ENCODE measurements at regions not wholly inside any gene's neighbourhood (a gene's known extent, or its start where the extent isn't known, plus 50 kb on each side); places are given as distances from the start of the nearest gene placed in this dataset.

GRCh38 chr4:89653012-89653411 lies 183.9 kb downstream of the SNCA start:
- Histone ChIP-seq H2BK12ac (ENCODE audit: insufficient read length, low read depth, low read length) (no peak overlapping the region), H3K27me3 (ENCODE audit: insufficient read depth, low read length) (no peaks in the 10 kb centered on the region), H3K56ac (ENCODE audit: insufficient read length, low read depth, low read length) (no peak overlapping the region), H3K27ac (ENCODE audit: insufficient read length, low read depth, low read length) (no peak overlapping the region), H3K4me1 (ENCODE audit: insufficient read depth, low read length) (no peaks in the 10 kb centered on the region), H3K4ac (ENCODE audit: low read depth, low read length) (no peak overlapping the region), H3T11ph (ENCODE audit: low read length) (no peak overlapping the region), H4K5ac (ENCODE audit: insufficient read length, low read depth, low read length) (no peak overlapping the region), H3K23ac (ENCODE audit: insufficient read length, low read depth, low read length) (no peak overlapping the region), H3K18ac (ENCODE audit: insufficient read length, low read depth, low read length) (no peak overlapping the region), H2BK20ac (ENCODE audit: low read depth, low read length, poor library complexity, severe bottlenecking) (no peak overlapping the region), H3K4me2 (ENCODE audit: insufficient read depth, insufficient read length, low read length) (no peak overlapping the region), H3K79me2 (ENCODE audit: insufficient read depth, low read length) (no peaks in the 10 kb centered on the region), H2BK15ac (ENCODE audit: low read depth, low read length) (no peak overlapping the region), H3K79me1 (ENCODE audit: insufficient read depth, low read depth, low read length, poor library complexity, severe bottlenecking) (no peaks in the 10 kb centered on the region), H2AFZ (ENCODE audit: low read length) (no peak overlapping the region), H4K20me1 (ENCODE audit: control insufficient read depth, insufficient read depth, insufficient read length) (no peaks in the 10 kb centered on the region), H3K9me3 (ENCODE audit: control insufficient read depth, low read depth, low read length) (no peaks in the 10 kb centered on the region), H4K8ac (replicated peaks; ENCODE audit: insufficient read length, low read depth, low read length) (no peak overlapping the region), H2AK5ac (ENCODE audit: insufficient read length, low read length) (no peak overlapping the region), H2BK120ac (ENCODE audit: low read depth, low read length, poor library complexity, severe bottlenecking) (no peak overlapping the region), H2BK5ac (ENCODE audit: insufficient read length, low read length) (no peak overlapping the region), H3K14ac (ENCODE audit: insufficient read depth, low read length) (no peak overlapping the region), H3K23me2 (ENCODE audit: insufficient read length, low read depth, low read length, poor library complexity, severe bottlenecking) (no peaks in the 10 kb centered on the region), H4K91ac (ENCODE audit: insufficient read length, low read depth, low read length) (no peak overlapping the region), H3K9ac (ENCODE audit: extremely low read depth, insufficient read length, low read length) (no peak overlapping the region)
- DNase-seq = no peak
- no peak overlapping the region for H3K27ac Mint-ChIP-seq
- TF ChIP-seq CTCF (conservative IDR thresholded peaks at IDR 0.05) = no peak
- H3K27me3 Mint-ChIP-seq (ENCODE audit: low read depth) = peaks cover 2% of the 10 kb centered on the region; the same call in 1 of the 2 replicates
- H3K9me3 Mint-ChIP-seq = no peaks in the 10 kb centered on the region
- no peaks in the 10 kb centered on the region for H3K4me1 Mint-ChIP-seq
- H3K4me3 Mint-ChIP-seq = no peak overlapping the region
- no CpG with 5 or more reads among the region's 4 CpGs for WGBS (ENCODE audit: extremely low coverage, insufficient read length, low lambda C conversion rate)
- no peaks in the 10 kb centered on the region for H3K36me3 Mint-ChIP-seq (ENCODE audit: insufficient read depth in 1 of 3, low read depth in 3 of 3)

All from H9 (cell line).